Tibial artery (tissue), 4 donors: ENCODE measurements at regions not wholly inside any gene's neighbourhood (a gene's known extent, or its start where the extent isn't known, plus 50 kb on each side); places are given as distances from the start of the nearest gene placed in this dataset.

Experiments used
- DNase-seq, 2 donors: peaks; one replicate each; pipeline ENCODE4 v3.0.0-alpha.2; 2019
- H3K27ac ChIP-seq, 2 donors: fragments of 200-600 bp; sonication (generic) in 1 of 2; 1 replicate in 1 of 2; 2 replicates in 1 of 2; pipeline ENCODE4 v1.5.1; 2018 to 2019; ENCODE audit warnings: mild to moderate bottlenecking in 1 of 2
- H3K27me3 ChIP-seq, 2 donors: fragments of 200-600 bp; sonication (generic) in 1 of 2; one replicate each; pipeline versions ENCODE4 v1.5.1 to v1.6.0; 2016 to 2019
- H3K36me3 ChIP-seq, 3 donors: fragments of 200-600 bp; sonication (generic) in 2 of 3; one replicate each; pipeline ENCODE4 v1.5.1; 2016 to 2019; ENCODE audit warnings: mild to moderate bottlenecking in 2 of 3
- H3K4me1 ChIP-seq, 4 donors: fragments of 200-600 bp; sonication (generic) in 2 of 4; 1 replicate in 3 of 4; 2 replicates in 1 of 4; pipeline ENCODE4 v1.5.1; 2016 to 2019
- H3K4me3 ChIP-seq, 2 donors: fragments of 200-600 bp; sonication (generic) in 1 of 2; 1 replicate in 1 of 2; 2 replicates in 1 of 2; pipeline ENCODE4 v1.5.1; 2018 to 2019; ENCODE audit warnings: mild to moderate bottlenecking in 2 of 2
- H3K9me3 ChIP-seq, 3 donors: fragments of 200-600 bp; sonication (generic) in 1 of 3; one replicate each; pipeline ENCODE4 v1.5.1; 2016 to 2019
- CTCF ChIP-seq, 2 experiments: fragments of 200-600 bp in 1 of 2; fragments of 450-650 bp in 1 of 2; IDR thresholded peaks; one replicate each; pipeline ENCODE4 v1.5.1; 2017 to 2019; ENCODE audit warnings: antibody characterized with exemption in 2 of 2, mild to moderate bottlenecking in 1 of 2, moderate library complexity in 1 of 2
- intact Hi-C: fragments of 100-400 bp; cut with DNase I; formaldehyde crosslinking; loops from one replicate; pipeline ENCODE4 v1.15.0; 2023; ENCODE audit warnings: low total_unique reads

DNA sequence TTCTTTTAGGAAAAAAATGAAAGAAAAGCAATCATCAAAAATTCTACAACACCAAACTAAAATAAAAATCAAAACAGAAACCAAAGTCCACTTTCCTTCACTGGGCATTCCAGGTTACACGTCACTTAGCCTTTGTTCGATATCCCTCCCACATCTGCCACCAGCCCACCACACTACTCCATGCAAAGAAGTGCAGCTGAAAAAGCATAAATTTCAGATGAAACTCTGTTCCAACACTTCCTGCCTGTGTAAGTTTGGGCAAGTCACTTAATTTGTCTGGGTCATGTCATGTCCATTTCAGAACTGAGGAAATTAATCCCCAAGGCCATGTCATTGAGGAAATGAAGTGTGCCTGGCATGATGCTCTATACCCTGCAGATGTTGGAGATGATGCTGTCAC, 354.3 kb upstream of the USP24 start:
- Histone ChIP-seq H3K4me3 (no peak overlapping the region), H3K4me1 (no peaks in the 10 kb centered on the region), H3K9me3 (no peaks in the 10 kb centered on the region), H3K27me3 (no peaks in the 10 kb centered on the region), H3K27ac (no peak overlapping the region), H3K36me3 (no peaks in the 10 kb centered on the region)
- intact Hi-C loops = no loop called here
- DNase-seq = no peak
- no peak for TF ChIP-seq CTCF (IDR thresholded peaks at IDR 0.05)

DNA sequence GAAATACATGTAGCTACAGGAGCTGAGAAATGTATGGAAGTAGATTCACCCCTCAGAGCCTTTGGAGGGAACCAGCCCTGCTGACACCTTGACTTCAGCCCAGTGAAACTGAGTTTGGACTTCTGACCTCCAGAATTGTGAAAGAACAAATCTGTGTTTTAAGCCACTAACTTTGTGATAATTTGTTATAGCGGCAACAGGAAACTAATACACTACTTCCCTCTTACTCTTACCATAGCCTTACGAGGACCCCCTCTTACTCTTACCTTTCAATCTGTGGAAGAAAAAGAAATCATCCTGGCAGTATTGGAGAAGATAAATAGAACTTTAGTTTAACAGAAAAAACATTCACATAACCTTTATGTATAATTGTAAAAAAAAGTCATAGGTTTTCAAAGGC, 353.6 kb upstream of the USP24 start:
- H3K9me3 ChIP-seq = no peaks in the 10 kb centered on the region
- H3K4me1 ChIP-seq = no peaks in the 10 kb centered on the region
- no peak for TF ChIP-seq CTCF (IDR thresholded peaks at IDR 0.05)
- DNase-seq = no peak
- H3K36me3 ChIP-seq = no peaks in the 10 kb centered on the region
- H3K27me3 ChIP-seq = no peaks in the 10 kb centered on the region
- intact Hi-C loops = no loop called here
- H3K27ac ChIP-seq = no peak overlapping the region
- H3K4me3 ChIP-seq = no peak overlapping the region

DNA sequence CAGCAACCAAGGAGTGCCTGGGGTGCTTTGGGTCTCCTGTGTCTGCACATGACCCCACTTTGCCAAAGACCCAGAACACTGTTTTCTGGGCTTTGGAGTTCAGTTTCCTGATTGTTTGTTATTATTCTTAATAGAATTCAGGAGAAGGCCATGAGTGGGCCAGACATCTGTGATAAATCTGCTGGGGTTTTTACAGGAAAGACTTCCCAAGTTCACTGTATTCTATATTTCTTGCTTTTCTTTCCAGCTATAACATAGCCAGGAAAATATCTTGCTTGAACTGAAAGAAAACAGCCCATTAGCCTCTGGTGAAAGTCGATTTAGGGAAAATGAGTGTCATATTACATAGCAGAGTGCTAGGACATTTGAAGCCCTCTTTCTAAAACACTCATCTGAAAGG, 345.1 kb upstream of the USP24 start:
- intact Hi-C loops = no loop called here
- Histone ChIP-seq H3K27ac (peak overlapping the region in 1 of 2 donors; percentile 38), H3K4me3 (no peak overlapping the region), H3K27me3 (no peaks in the 10 kb centered on the region), H3K36me3 (no peaks in the 10 kb centered on the region), H3K9me3 (no peaks in the 10 kb centered on the region), H3K4me1 (peaks cover 0 to 21% (median 10%) of the 10 kb centered on the region in 4 donors)
- no peak for TF ChIP-seq CTCF (IDR thresholded peaks at IDR 0.05)
- DNase-seq = no peak

GRCh38 chr1:55559842-55560241, 344.7 kb upstream of the USP24 start:
- intact Hi-C loops = no loop called here
- Histone ChIP-seq H3K9me3 (no peaks in the 10 kb centered on the region), H3K4me1 (peaks cover 0 to 21% (median 10%) of the 10 kb centered on the region in 4 donors), H3K27me3 (no peaks in the 10 kb centered on the region), H3K27ac (peak overlapping the region in 1 of 2 donors; percentile 38), H3K36me3 (no peaks in the 10 kb centered on the region), H3K4me3 (no peak overlapping the region)
- TF ChIP-seq CTCF (IDR thresholded peaks at IDR 0.05) = no peak
- no peak for DNase-seq

GRCh38 chr1:55559161-55559611, 344.0 kb upstream of the USP24 start:
- H3K27ac ChIP-seq = peak overlapping the region; percentile 1 to 15
- H3K9me3 ChIP-seq = no peaks in the 10 kb centered on the region
- H3K4me3 ChIP-seq = no peak overlapping the region
- TF ChIP-seq CTCF (IDR thresholded peaks at IDR 0.05) = no peak
- intact Hi-C loops = no loop called here
- no peaks in the 10 kb centered on the region for H3K27me3 ChIP-seq
- peaks cover 0 to 21% (median 10%) of the 10 kb centered on the region in 4 donors for H3K4me1 ChIP-seq
- no peaks in the 10 kb centered on the region for H3K36me3 ChIP-seq
- no peak for DNase-seq

GRCh38 chr1:55558515-55558914, 343.4 kb upstream of the USP24 start:
- no peak for TF ChIP-seq CTCF (IDR thresholded peaks at IDR 0.05)
- Histone ChIP-seq H3K4me3 (no peak overlapping the region), H3K9me3 (no peaks in the 10 kb centered on the region), H3K4me1 (peaks cover 0 to 21% (median 10%) of the 10 kb centered on the region in 4 donors), H3K27me3 (no peaks in the 10 kb centered on the region), H3K27ac (peak overlapping the region; percentile 1 to 15), H3K36me3 (no peaks in the 10 kb centered on the region)
- intact Hi-C loops = no loop called here
- DNase-seq = no peak
